ENCODE measurements at regions not wholly inside any gene's neighbourhood (a gene's known extent, or its start where the extent isn't known, plus 50 kb on each side); places are given as distances from the start of the nearest gene placed in this dataset.

DNA sequence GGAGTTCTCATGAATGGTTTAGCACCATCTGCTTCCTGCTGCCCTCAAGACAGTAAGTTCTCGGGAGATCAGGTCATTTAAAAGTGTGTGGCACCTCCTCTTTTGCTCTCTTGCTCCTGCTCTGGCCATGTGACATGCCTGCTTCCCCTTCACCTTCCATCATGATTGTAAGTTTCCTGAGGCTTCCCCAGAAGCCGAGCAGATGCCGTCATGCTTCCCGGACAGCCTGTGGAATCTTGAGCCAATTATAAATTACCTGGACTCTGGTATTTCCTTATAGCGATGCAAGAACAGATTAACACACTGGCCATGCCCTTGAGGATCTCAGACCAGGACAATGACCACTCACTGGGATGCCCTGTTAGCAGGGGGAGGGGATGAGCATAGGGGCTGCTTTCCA, 212.3 kb downstream of the MATN1 start:
- H3K36me3 ChIP-seq (ENCODE audit: low read depth): no peaks in the 10 kb centered on the region
- H3K4me1 ChIP-seq (ENCODE audit: low read depth): no peaks in the 10 kb centered on the region
- DNase-seq: no peak
- intact Hi-C loops (cut with DNase I, micrococcal nuclease): no loop called here
- H3K9me3 ChIP-seq: no peaks in the 10 kb centered on the region
- ATAC-seq: no peak
- TF ChIP-seq, protein P1, sequence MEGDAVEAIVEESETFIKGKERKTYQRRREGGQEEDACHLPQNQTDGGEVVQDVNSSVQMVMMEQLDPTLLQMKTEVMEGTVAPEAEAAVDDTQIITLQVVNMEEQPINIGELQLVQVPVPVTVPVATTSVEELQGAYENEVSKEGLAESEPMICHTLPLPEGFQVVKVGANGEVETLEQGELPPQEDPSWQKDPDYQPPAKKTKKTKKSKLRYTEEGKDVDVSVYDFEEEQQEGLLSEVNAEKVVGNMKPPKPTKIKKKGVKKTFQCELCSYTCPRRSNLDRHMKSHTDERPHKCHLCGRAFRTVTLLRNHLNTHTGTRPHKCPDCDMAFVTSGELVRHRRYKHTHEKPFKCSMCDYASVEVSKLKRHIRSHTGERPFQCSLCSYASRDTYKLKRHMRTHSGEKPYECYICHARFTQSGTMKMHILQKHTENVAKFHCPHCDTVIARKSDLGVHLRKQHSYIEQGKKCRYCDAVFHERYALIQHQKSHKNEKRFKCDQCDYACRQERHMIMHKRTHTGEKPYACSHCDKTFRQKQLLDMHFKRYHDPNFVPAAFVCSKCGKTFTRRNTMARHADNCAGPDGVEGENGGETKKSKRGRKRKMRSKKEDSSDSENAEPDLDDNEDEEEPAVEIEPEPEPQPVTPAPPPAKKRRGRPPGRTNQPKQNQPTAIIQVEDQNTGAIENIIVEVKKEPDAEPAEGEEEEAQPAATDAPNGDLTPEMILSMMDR (IDR thresholded peaks at IDR 0.05): no peak
- no peak overlapping the region for H3K4me3 ChIP-seq

DNA sequence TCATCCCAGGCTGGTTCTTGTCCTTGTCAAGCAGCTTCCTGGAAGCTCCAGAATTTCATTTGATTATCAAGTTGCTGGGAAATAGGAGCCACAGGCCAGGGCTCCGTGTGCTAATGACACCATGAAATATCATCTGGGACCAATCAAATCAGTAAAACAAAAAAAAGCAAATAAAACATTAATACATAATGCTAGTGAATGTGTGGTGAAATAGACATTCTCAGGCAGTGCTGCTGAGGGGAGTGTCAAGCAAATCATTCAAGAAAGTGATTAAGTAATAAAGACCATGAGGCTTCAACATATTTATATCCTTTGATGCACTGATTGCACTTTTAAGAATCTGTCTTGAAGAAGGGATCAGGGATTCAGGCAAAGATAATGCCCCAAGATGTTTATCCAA, 213.7 kb downstream of the MATN1 start:
- TF ChIP-seq, protein P1 (IDR thresholded peaks at IDR 0.05): no peak
- intact Hi-C loops (cut with DNase I, micrococcal nuclease): no loop called here
- no peak for DNase-seq
- Histone ChIP-seq H3K4me1 (ENCODE audit: low read depth) (no peaks in the 10 kb centered on the region), H3K9me3 (no peaks in the 10 kb centered on the region), H3K4me3 (no peak overlapping the region), H3K36me3 (ENCODE audit: low read depth) (no peaks in the 10 kb centered on the region)
- ATAC-seq: no peak

DNA sequence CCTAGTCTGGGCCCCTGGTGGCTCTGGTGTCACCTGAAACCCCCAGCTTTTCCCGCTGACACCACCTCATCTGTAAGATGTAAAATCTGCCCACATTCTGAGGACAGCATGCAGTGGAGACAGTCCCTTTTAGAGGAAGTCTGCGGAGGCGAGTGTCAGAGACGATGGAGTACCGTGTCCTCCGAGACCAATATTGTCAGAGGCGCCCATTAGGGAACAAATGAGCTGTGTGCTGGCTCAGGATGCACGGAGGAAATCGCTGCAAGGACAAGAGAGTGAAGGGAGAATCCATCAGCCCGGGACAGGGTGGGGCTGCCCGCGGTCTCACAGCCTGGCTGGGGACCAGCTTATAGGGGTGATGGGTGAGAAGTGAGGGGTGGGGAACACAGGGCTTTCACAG, 214.8 kb downstream of the MATN1 start:
- no peaks in the 10 kb centered on the region for H3K9me3 ChIP-seq
- H3K4me1 ChIP-seq (ENCODE audit: low read depth): no peaks in the 10 kb centered on the region
- TF ChIP-seq, protein P1 (IDR thresholded peaks at IDR 0.05): no peak
- intact Hi-C loops (cut with DNase I, micrococcal nuclease): no loop called here
- H3K4me3 ChIP-seq: no peak overlapping the region
- H3K36me3 ChIP-seq (ENCODE audit: low read depth): no peaks in the 10 kb centered on the region
- DNase-seq (no peak), ATAC-seq (no peak)

DNA sequence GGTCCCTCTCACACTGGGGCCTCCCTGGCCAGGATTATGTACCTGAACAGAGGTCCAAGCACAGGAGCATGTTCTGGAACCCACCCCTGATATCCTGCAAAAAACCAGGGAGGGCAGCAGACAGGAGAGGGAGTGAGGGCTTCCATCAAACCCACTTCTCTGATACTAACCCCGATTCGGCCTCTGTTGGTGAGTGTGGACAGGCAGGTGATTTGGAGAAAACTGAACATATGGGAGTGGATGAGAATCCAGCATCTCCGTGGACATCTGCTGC, 215.3 kb downstream of the MATN1 start:
- Histone ChIP-seq H3K9me3 (no peaks in the 10 kb centered on the region), H3K36me3 (ENCODE audit: low read depth) (no peaks in the 10 kb centered on the region), H3K4me1 (ENCODE audit: low read depth) (no peaks in the 10 kb centered on the region), H3K4me3 (no peak overlapping the region)
- DNase-seq (no peak), ATAC-seq (no peak)
- intact Hi-C loops (cut with DNase I, micrococcal nuclease): no loop called here
- TF ChIP-seq, protein P1 (IDR thresholded peaks at IDR 0.05): no peak

DNA sequence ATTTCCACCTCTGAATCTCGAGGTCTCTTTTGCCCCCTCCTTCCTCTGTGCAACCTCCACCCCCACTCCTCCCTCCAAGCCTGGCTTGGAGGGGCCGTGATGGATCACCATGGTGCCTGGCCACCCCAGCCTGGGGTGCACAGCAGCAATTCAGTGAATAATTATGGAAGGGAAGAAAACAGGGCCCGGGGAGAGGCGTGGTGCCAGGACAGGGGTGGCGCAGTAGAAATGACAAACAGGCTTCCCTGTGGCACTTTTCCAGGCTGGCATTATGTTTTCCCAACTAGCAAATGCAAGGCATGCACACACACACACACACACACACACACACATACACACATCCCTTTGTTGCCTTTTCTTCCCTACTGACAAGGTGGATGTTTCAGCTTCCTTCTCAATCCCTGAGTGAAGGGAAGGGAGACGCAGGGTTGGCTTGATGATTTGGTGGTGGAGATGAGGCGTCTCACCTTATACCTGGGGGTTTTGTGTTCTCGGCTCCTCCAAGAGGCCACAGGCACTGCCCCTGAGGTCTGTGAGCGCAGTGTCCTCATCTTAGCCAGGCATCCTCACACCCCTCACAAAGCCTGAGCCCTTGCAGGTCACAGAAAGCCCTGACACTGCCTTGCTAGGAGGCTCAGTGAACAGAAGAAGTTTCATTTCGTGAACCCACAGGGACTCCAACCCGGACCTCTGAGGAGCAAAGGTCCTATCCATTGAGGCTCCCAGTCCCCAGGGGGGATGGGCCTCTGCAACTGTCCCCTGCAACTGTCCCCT, 215.8 kb downstream of the MATN1 start:
- TF ChIP-seq, protein P1 (IDR thresholded peaks at IDR 0.05): no peak
- no peak for DNase-seq
- ATAC-seq: no peak
- Histone ChIP-seq H3K4me3 (no peak overlapping the region), H3K9me3 (no peaks in the 10 kb centered on the region), H3K36me3 (ENCODE audit: low read depth) (no peaks in the 10 kb centered on the region), H3K4me1 (ENCODE audit: low read depth) (no peaks in the 10 kb centered on the region)
- intact Hi-C loops (cut with DNase I, micrococcal nuclease): no loop called here

DNA sequence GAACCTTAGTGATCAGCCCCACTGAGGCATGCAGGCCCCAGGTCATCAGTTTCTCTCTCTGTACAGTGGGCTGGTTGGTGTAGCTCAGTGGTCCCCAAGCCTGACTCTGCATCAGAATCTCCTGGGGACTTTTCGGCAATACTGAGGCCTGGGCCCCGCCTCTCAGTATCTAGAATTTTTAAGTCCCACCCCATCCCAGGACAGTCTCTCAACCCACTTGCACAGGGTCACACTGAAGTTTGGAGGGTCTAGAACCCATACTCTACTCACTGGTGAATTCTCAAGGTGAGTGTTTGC, 216.4 kb downstream of the MATN1 start:
- H3K4me3 ChIP-seq: no peak overlapping the region
- no peaks in the 10 kb centered on the region for H3K9me3 ChIP-seq
- TF ChIP-seq, protein P1 (IDR thresholded peaks at IDR 0.05): no peak
- H3K36me3 ChIP-seq (ENCODE audit: low read depth): no peaks in the 10 kb centered on the region
- H3K4me1 ChIP-seq (ENCODE audit: low read depth): no peaks in the 10 kb centered on the region
- intact Hi-C loops (cut with DNase I, micrococcal nuclease): no loop called here
- DNase-seq (no peak), ATAC-seq (no peak)

Measured in mucosa of descending colon (tissue), 3 donors.